H9 (cell line): ENCODE measurements at regions not wholly inside any gene's neighbourhood (a gene's known extent, or its start where the extent isn't known, plus 50 kb on each side); places are given as distances from the start of the nearest gene placed in this dataset.

Experiments
- DNase-seq: peaks from one replicate; pipeline ENCODE4 v3.0.0-alpha.2; 2017
- H2AFZ ChIP-seq: one replicate; pipeline ENCODE4 v1.6.1; 2013; ENCODE audit warnings: mild to moderate bottlenecking, low read length, control low read depth, moderate library complexity
- H2AK5ac ChIP-seq: 2 replicates; pipeline ENCODE4 v1.6.1; 2013; ENCODE audit warnings: low read length, control low read depth, mixed read lengths; ENCODE audit not compliant: insufficient read length
- H2BK120ac ChIP-seq: one replicate; pipeline ENCODE4 v1.6.1; 2013; ENCODE audit warnings: low read depth, mild to moderate bottlenecking, low read length, control low read depth, inconsistent platforms; ENCODE audit not compliant: poor library complexity, severe bottlenecking
- H2BK12ac ChIP-seq: 2 replicates; pipeline ENCODE4 v1.6.1; 2013; ENCODE audit warnings: low read length, control low read depth, mixed read lengths, low read depth; ENCODE audit not compliant: insufficient read length
- H2BK15ac ChIP-seq: 2 replicates; pipeline ENCODE4 v1.6.1; 2013; ENCODE audit warnings: low read depth, low read length, control low read depth
- H2BK20ac ChIP-seq: one replicate; pipeline ENCODE4 v1.6.1; 2013; ENCODE audit warnings: low read depth, mild to moderate bottlenecking, low read length, control low read depth, inconsistent platforms; ENCODE audit not compliant: poor library complexity, severe bottlenecking
- H2BK5ac ChIP-seq: 2 replicates; pipeline ENCODE4 v1.6.1; 2013; ENCODE audit warnings: low read length, control low read depth, mixed read lengths; ENCODE audit not compliant: insufficient read length
- H3K14ac ChIP-seq: 2 replicates; pipeline ENCODE4 v1.6.1; 2013; ENCODE audit warnings: low read length, control low read depth; ENCODE audit not compliant: insufficient read depth
- H3K18ac ChIP-seq: 2 replicates; pipeline ENCODE4 v1.6.1; 2013; ENCODE audit warnings: low read depth, mild to moderate bottlenecking, mixed read lengths, low read length, control low read depth; ENCODE audit not compliant: insufficient read length
- H3K23ac ChIP-seq: 2 replicates; pipeline ENCODE4 v1.6.1; 2013; ENCODE audit warnings: low read length, control low read depth, mixed read lengths, low read depth; ENCODE audit not compliant: insufficient read length
- H3K23me2 ChIP-seq: 2 replicates; pipeline ENCODE4 v1.6.1; 2013; ENCODE audit warnings: low read depth, mild to moderate bottlenecking, mixed read lengths, low read length, control low read depth; ENCODE audit not compliant: insufficient read length, poor library complexity, severe bottlenecking
- H3K27ac ChIP-seq: 2 replicates; pipeline ENCODE4 v1.5.1; 2013; ENCODE audit warnings: low read length, control low read depth, mixed read lengths, low read depth; ENCODE audit not compliant: insufficient read length
- H3K27me3 ChIP-seq: 2 replicates; pipeline ENCODE4 v1.6.1; 2013; ENCODE audit warnings: low read length, control low read depth, inconsistent platforms; ENCODE audit not compliant: insufficient read depth
- H3K4ac ChIP-seq: 2 replicates; pipeline ENCODE4 v1.6.1; 2013; ENCODE audit warnings: low read depth, mild to moderate bottlenecking, control low read depth, inconsistent platforms, low read length, moderate library complexity
- H3K4me1 ChIP-seq: 2 replicates; pipeline ENCODE4 v1.6.1; 2013; ENCODE audit warnings: low read length, control low read depth, inconsistent platforms; ENCODE audit not compliant: insufficient read depth
- H3K4me2 ChIP-seq: 2 replicates; pipeline ENCODE4 v1.6.1; 2013; ENCODE audit warnings: low read length, control low read depth, mixed read lengths; ENCODE audit not compliant: insufficient read length, insufficient read depth
- H3K56ac ChIP-seq: 2 replicates; pipeline ENCODE4 v1.6.1; 2013; ENCODE audit warnings: low read depth, mild to moderate bottlenecking, mixed read lengths, low read length, control low read depth; ENCODE audit not compliant: insufficient read length
- H3K79me1 ChIP-seq: 2 replicates; pipeline ENCODE4 v1.6.1; 2013; ENCODE audit warnings: low read depth, mild to moderate bottlenecking, moderate library complexity, low read length, control low read depth, inconsistent platforms; ENCODE audit not compliant: insufficient read depth, poor library complexity, severe bottlenecking
- H3K79me2 ChIP-seq: 2 replicates; pipeline ENCODE4 v1.6.1; 2013; ENCODE audit warnings: low read length, control low read depth, inconsistent platforms; ENCODE audit not compliant: insufficient read depth
- H3K9ac ChIP-seq: 2 replicates; pipeline ENCODE4 v1.6.1; 2013; ENCODE audit warnings: low read length, control low read depth, mixed read lengths; ENCODE audit not compliant: insufficient read length; ENCODE audit errors: extremely low read depth
- H3K9me3 ChIP-seq: one replicate; pipeline ENCODE4 v1.6.1; 2013; ENCODE audit warnings: low read depth, low read length, inconsistent platforms; ENCODE audit not compliant: control insufficient read depth
- H3T11ph ChIP-seq: one replicate; pipeline ENCODE4 v1.6.1; 2013; ENCODE audit warnings: mild to moderate bottlenecking, low read length, control low read depth, inconsistent platforms
- H4K20me1 ChIP-seq: one replicate; pipeline ENCODE4 v1.6.1; 2013; ENCODE audit not compliant: control insufficient read depth, insufficient read length, insufficient read depth
- H4K5ac ChIP-seq: 2 replicates; pipeline ENCODE4 v1.6.1; 2013; ENCODE audit warnings: low read depth, mild to moderate bottlenecking, mixed read lengths, low read length, control low read depth; ENCODE audit not compliant: insufficient read length
- H4K8ac ChIP-seq: replicated peaks from 2 replicates; pipeline ENCODE4 v1.6.1; 2013; ENCODE audit warnings: low read length, control low read depth, mixed read lengths, low read depth; ENCODE audit not compliant: insufficient read length
- H4K91ac ChIP-seq: 2 replicates; pipeline ENCODE4 v1.6.1; 2013; ENCODE audit warnings: low read depth, mild to moderate bottlenecking, moderate library complexity, mixed read lengths, low read length, control low read depth; ENCODE audit not compliant: insufficient read length
- H3K27ac Mint-ChIP-seq, 3 experiments: 2 replicates in 2 of 3; 3 replicates in 1 of 3; pipeline ENCODE4 v1.8.0; 2020 to 2021; ENCODE audit warnings: mixed read lengths in 3 of 3, mild to moderate bottlenecking in 1 of 3, moderate library complexity in 1 of 3
- H3K27me3 Mint-ChIP-seq: 2 replicates; pipeline ENCODE4 v1.8.0; 2021; ENCODE audit warnings: low read depth, mild to moderate bottlenecking, moderate library complexity, mixed read lengths
- H3K36me3 Mint-ChIP-seq, 3 experiments: 2 replicates in 2 of 3; 3 replicates in 1 of 3; pipeline ENCODE4 v1.8.0; 2020 to 2021; ENCODE audit warnings: low read depth in 3 of 3, mixed read lengths in 3 of 3; ENCODE audit not compliant: insufficient read depth in 1 of 3
- H3K4me1 Mint-ChIP-seq, 2 experiments: 2 replicates each; pipeline ENCODE4 v1.8.0; 2020; ENCODE audit warnings: mixed read lengths in 2 of 2
- H3K4me3 Mint-ChIP-seq, 2 experiments: 2 replicates in 1 of 2; 3 replicates in 1 of 2; pipeline ENCODE4 v1.8.0; 2020 to 2021; ENCODE audit warnings: mild to moderate bottlenecking in 2 of 2, mixed read lengths in 2 of 2, moderate library complexity in 1 of 2
- H3K9me3 Mint-ChIP-seq, 2 experiments: 2 replicates in 1 of 2; 3 replicates in 1 of 2; pipeline ENCODE4 v1.8.0; 2020; ENCODE audit warnings: mild to moderate bottlenecking in 2 of 2, mixed read lengths in 2 of 2, moderate library complexity in 1 of 2
- CTCF ChIP-seq: fragments of 200-600 bp; sonication (generic); conservative IDR thresholded peaks from 3 replicates; pipeline ENCODE4 v1.8.0; 2021; ENCODE audit warnings: antibody characterized with exemption, mild to moderate bottlenecking

- Histone ChIP-seq H2BK12ac (no peak overlapping the region), H3K4ac (no peak overlapping the region), H4K20me1 (no peaks in the 10 kb centered on the region), H3K9ac (no peak overlapping the region), H3T11ph (no peak overlapping the region), H3K23ac (no peak overlapping the region), H2AK5ac (no peak overlapping the region), H2BK20ac (no peak overlapping the region), H4K91ac (no peak overlapping the region), H3K4me1 (no peaks in the 10 kb centered on the region; the same call in 1 of the 2 replicates), H2AFZ (no peak overlapping the region), H3K18ac (no peak overlapping the region), H2BK15ac (no peak overlapping the region), H4K5ac (no peak overlapping the region), H4K8ac (no peak overlapping the region), H3K27me3 (no peaks in the 10 kb centered on the region), H3K23me2 (no peaks in the 10 kb centered on the region), H3K9me3 (no peaks in the 10 kb centered on the region), H3K27ac (no peak overlapping the region), H3K4me2 (no peak overlapping the region), H3K14ac (no peak overlapping the region), H3K79me2 (no peaks in the 10 kb centered on the region), H2BK5ac (no peak overlapping the region), H2BK120ac (no peak overlapping the region), H3K79me1 (no peaks in the 10 kb centered on the region), H3K56ac (no peak overlapping the region)
- Mint-ChIP-seq H3K27ac (no peak overlapping the region), H3K27me3 (no peaks in the 10 kb centered on the region), H3K9me3 (no peaks in the 10 kb centered on the region; a peak in 1 of 5 replicates), H3K4me1 (peaks cover 27 to 28% of the 10 kb centered on the region in 2 experiments), H3K36me3 (peaks cover 0 to 5% (median 0%) of the 10 kb centered on the region in 3 experiments; a peak in 2 of 7 replicates), H3K4me3 (no peak overlapping the region)
- no peak for TF ChIP-seq CTCF
- DNase-seq = no peak
Observed at GRCh38 chr12:59847127-59847526, 251.3 kb downstream of the SLC16A7 start.
